PFSK-1 (cell line): ENCODE measurements at regions not wholly inside any gene's neighbourhood (a gene's known extent, or its start where the extent isn't known, plus 50 kb on each side); places are given as distances from the start of the nearest gene placed in this dataset.

Experiments
- POLR2AphosphoS5 ChIP-seq: IDR thresholded peaks from 2 replicates; pipeline ENCODE4 v1.6.1; 2012; ENCODE audit warnings: low read depth, mild to moderate bottlenecking, control low read depth, low read length, moderate library complexity
- SIN3A ChIP-seq: IDR thresholded peaks from 2 replicates; pipeline ENCODE4 v1.6.1; 2012; ENCODE audit warnings: mild to moderate bottlenecking, low read length, moderate library complexity, borderline replicate concordance; ENCODE audit not compliant: insufficient read depth
- TAF1 ChIP-seq: IDR thresholded peaks from 2 replicates; pipeline ENCODE4 v1.6.1; 2012; ENCODE audit warnings: low read length, control low read depth, borderline replicate concordance; ENCODE audit not compliant: insufficient read depth
- TF ChIP-seq, protein P1 (sequence below), 2 experiments: IDR thresholded peaks; 2 replicates each; pipeline versions ENCODE4 v1.6.1 to v1.8.0; 2011 to 2012; ENCODE audit warnings: low read depth in 2 of 2, low read length in 2 of 2, control low read depth in 1 of 2, inconsistent platforms in 1 of 2, mild to moderate bottlenecking in 1 of 2, moderate library complexity in 1 of 2; ENCODE audit not compliant: insufficient read depth in 1 of 2

DNA sequence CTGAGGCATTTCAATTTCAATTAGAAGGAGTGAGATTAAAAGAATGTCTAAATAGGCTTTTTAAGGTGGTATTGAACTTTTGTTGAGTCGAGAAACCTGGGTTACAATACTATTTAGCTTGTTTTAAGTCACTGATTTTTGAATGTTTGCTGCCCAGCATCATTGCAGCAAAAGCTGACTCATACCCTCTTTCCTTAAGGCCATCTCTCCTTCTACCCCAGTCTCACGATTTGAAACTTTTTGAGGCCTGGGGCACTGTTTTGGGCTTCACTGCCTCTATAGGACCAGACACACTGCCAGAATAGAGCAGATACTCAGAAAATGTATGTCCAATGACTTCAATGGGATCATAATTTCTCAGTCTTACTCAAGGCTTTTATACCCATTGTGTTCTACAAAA lies 319.6 kb upstream of the TGFBR2 start:
- no peak for TF ChIP-seq TAF1
- TF ChIP-seq SIN3A: no peak
- TF ChIP-seq, protein P1, sequence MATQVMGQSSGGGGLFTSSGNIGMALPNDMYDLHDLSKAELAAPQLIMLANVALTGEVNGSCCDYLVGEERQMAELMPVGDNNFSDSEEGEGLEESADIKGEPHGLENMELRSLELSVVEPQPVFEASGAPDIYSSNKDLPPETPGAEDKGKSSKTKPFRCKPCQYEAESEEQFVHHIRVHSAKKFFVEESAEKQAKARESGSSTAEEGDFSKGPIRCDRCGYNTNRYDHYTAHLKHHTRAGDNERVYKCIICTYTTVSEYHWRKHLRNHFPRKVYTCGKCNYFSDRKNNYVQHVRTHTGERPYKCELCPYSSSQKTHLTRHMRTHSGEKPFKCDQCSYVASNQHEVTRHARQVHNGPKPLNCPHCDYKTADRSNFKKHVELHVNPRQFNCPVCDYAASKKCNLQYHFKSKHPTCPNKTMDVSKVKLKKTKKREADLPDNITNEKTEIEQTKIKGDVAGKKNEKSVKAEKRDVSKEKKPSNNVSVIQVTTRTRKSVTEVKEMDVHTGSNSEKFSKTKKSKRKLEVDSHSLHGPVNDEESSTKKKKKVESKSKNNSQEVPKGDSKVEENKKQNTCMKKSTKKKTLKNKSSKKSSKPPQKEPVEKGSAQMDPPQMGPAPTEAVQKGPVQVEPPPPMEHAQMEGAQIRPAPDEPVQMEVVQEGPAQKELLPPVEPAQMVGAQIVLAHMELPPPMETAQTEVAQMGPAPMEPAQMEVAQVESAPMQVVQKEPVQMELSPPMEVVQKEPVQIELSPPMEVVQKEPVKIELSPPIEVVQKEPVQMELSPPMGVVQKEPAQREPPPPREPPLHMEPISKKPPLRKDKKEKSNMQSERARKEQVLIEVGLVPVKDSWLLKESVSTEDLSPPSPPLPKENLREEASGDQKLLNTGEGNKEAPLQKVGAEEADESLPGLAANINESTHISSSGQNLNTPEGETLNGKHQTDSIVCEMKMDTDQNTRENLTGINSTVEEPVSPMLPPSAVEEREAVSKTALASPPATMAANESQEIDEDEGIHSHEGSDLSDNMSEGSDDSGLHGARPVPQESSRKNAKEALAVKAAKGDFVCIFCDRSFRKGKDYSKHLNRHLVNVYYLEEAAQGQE (IDR thresholded peaks at IDR 0.05; ENCODE audit: insufficient read depth in 1 of 2, low read depth in 2 of 2, low read length in 2 of 2): no peak
- no peak for TF ChIP-seq POLR2AphosphoS5
